ENCODE measurements at regions not wholly inside any gene's neighbourhood (a gene's known extent, or its start where the extent isn't known, plus 50 kb on each side); places are given as distances from the start of the nearest gene placed in this dataset.

- Histone ChIP-seq H3K56ac (replicated peaks; ENCODE audit: insufficient read length, low read depth, low read length) (no peak overlapping the region), H3K4ac (replicated peaks; ENCODE audit: insufficient read length, low read depth, low read length) (no peak overlapping the region), H2BK120ac (replicated peaks; ENCODE audit: low read depth, low read length) (no peak overlapping the region), H2AK5ac (ENCODE audit: low read depth, low read length) (no peak overlapping the region), H3K23me2 (ENCODE audit: low read depth, low read length) (no peaks in the 10 kb centered on the region), H3K27ac (ENCODE audit: low read depth, low read length) (no peak overlapping the region), H3K36me3 (ENCODE audit: control insufficient read depth in 2 of 4, insufficient read depth in 4 of 4, low read length in 3 of 4) (no peaks in the 10 kb centered on the region), H3K27me3 (replicated peaks in 1 of 4; ENCODE audit: control insufficient read depth in 3 of 4, extremely low read depth in 1 of 4, insufficient read depth in 3 of 4, low read length in 3 of 4) (no peaks in the 10 kb centered on the region), H4K20me1 (replicated peaks in 1 of 2; ENCODE audit: control insufficient read depth in 1 of 2, insufficient read depth in 2 of 2, low read length in 2 of 2) (no peaks in the 10 kb centered on the region), H4K5ac (ENCODE audit: insufficient read length, low read depth, low read length) (no peak overlapping the region), H3K18ac (ENCODE audit: extremely low read depth, low read length) (no peak overlapping the region), H4K8ac (ENCODE audit: extremely low read depth, insufficient read depth, low read length) (no peak overlapping the region), H3K4me3 (ENCODE audit: extremely low read depth in 1 of 4, insufficient read depth in 2 of 4, low read depth in 3 of 4, low read length in 4 of 4) (no peak overlapping the region), H2BK12ac (ENCODE audit: low read depth, low read length) (no peak overlapping the region), H3K9ac (replicated peaks in 1 of 4; ENCODE audit: extremely low read depth in 1 of 4, low read depth in 3 of 4, low read length in 3 of 4) (no peak overlapping the region), H4K91ac (replicated peaks; ENCODE audit: insufficient read length, low read length) (no peak overlapping the region), H3K14ac (ENCODE audit: insufficient read length) (no peak overlapping the region), H3K9me3 (ENCODE audit: insufficient read depth in 2 of 2, low read depth in 1 of 2, low read length in 1 of 2) (no peaks in the 10 kb centered on the region), H2BK15ac (ENCODE audit: low read length) (no peak overlapping the region), H2BK5ac (ENCODE audit: low read depth, low read length) (no peak overlapping the region), H2AFZ (ENCODE audit: low read length) (no peak overlapping the region), H3K79me1 (ENCODE audit: low read depth, low read length) (no peaks in the 10 kb centered on the region), H2BK20ac (ENCODE audit: low read length) (no peak overlapping the region), H3K4me2 (ENCODE audit: insufficient read depth in 1 of 2, low read depth in 2 of 2, low read length in 2 of 2) (no peak overlapping the region), H3K79me2 (ENCODE audit: control insufficient read depth in 1 of 2, insufficient read depth in 2 of 2, low read length in 2 of 2) (no peaks in the 10 kb centered on the region), H3K4me1 (replicated peaks in 1 of 4; ENCODE audit: control insufficient read depth in 3 of 4, insufficient read depth in 4 of 4, low read length in 3 of 4) (no peaks in the 10 kb centered on the region), H3K23ac (ENCODE audit: insufficient read length) (no peak overlapping the region)
- CTCF ChIA-PET (ENCODE audit: partially characterized antibody) = no interaction called here
- POLR2A ChIA-PET (ENCODE audit: partially characterized antibody) = no interaction called here
- TF ChIP-seq RXRA (IDR thresholded peaks at IDR 0.05; ENCODE audit: insufficient read depth, low read depth, low read length) (no peak), BACH1 (IDR thresholded peaks at IDR 0.05; ENCODE audit: low read length) (no peak), PHF8 (conservative IDR thresholded peaks at IDR 0.05; ENCODE audit: low read depth, low read length) (no peak), YY1 (IDR thresholded peaks at IDR 0.05; ENCODE audit: low read depth, low read length) (no peak), TCF12 (IDR thresholded peaks at IDR 0.05; ENCODE audit: low read depth, low read length) (no peak), SP4 (IDR thresholded peaks at IDR 0.05; ENCODE audit: low read length) (no peak), JUND (IDR thresholded peaks at IDR 0.05; ENCODE audit: low read length) (no peak), CHD2 (IDR thresholded peaks at IDR 0.05; ENCODE audit: low read length) (no peak), BRCA1 (IDR thresholded peaks at IDR 0.05; ENCODE audit: low read depth, low read length) (no peak), CEBPB (IDR thresholded peaks at IDR 0.05; ENCODE audit: low read depth, low read length) (no peak), EP300 (IDR thresholded peaks at IDR 0.05; ENCODE audit: borderline replicate concordance in 1 of 2, low read depth in 2 of 2, low read length in 2 of 2) (no peak), SP1 (IDR thresholded peaks at IDR 0.05; ENCODE audit: low read depth, low read length) (no peak), CHD1 (IDR thresholded peaks at IDR 0.05; ENCODE audit: low read depth, low read length) (no peak), RFX5 (IDR thresholded peaks at IDR 0.05; ENCODE audit: borderline replicate concordance, low read depth, low read length) (no peak), SRF (IDR thresholded peaks at IDR 0.05; ENCODE audit: low read depth, low read length) (no peak), NANOG (IDR thresholded peaks at IDR 0.05; ENCODE audit: insufficient read depth, low read depth, low read length, poor library complexity, severe bottlenecking) (no peak)
- TF ChIP-seq, protein P1, sequence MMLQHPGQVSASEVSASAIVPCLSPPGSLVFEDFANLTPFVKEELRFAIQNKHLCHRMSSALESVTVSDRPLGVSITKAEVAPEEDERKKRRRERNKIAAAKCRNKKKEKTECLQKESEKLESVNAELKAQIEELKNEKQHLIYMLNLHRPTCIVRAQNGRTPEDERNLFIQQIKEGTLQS (IDR thresholded peaks at IDR 0.05; ENCODE audit: insufficient read depth, low read depth, low read length) = no peak
- FAIRE-seq = no peak
- DNase-seq (ENCODE audit: low read depth in 1 of 2, low spot score in 2 of 2) = no peak
Measured at GRCh38 chr11:101296896-101297295, 167.3 kb upstream of the PGR start.
